ENCODE measurements at regions not wholly inside any gene's neighbourhood (a gene's known extent, or its start where the extent isn't known, plus 50 kb on each side); places are given as distances from the start of the nearest gene placed in this dataset.

GRCh38 chr5:8523501-8523900, 654.6 kb downstream of the MTRR start:
- Histone ChIP-seq H3K27ac (no peak overlapping the region), H3K36me3 (no peaks in the 10 kb centered on the region), H3K9me3 (no peaks in the 10 kb centered on the region), H3K4me1 (no peaks in the 10 kb centered on the region), H3K4me3 (no peak overlapping the region), H3K27me3 (no peaks in the 10 kb centered on the region)
- no peak for DNase-seq
- no peak for TF ChIP-seq CTCF (IDR thresholded peaks at IDR 0.05)
- ATAC-seq, result no peak
- intact Hi-C loops (cut with DNase I), result no loop called here

DNA sequence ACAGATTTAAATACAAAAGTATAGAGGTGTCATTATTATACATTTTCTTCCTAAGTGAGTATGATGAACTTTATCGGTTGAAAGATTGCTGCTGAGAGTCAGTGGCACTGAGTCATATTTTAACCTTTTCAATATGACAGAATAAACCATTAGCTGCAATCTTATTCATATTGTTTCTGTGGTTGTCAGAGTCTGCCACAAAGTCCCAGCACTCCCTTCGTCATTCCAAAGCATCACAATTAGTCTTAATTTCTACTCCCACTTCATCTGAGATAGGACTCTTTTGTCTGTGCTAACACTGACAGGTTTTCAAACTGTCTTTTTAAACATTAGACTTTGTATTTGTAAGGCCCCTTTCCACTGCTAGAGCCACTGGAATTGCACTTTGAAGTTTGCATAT, 656.9 kb downstream of the MTRR start:
- H3K36me3 ChIP-seq, result no peaks in the 10 kb centered on the region
- H3K4me3 ChIP-seq, result no peak overlapping the region
- intact Hi-C loops (cut with DNase I), result no loop called here
- no peak for DNase-seq
- no peaks in the 10 kb centered on the region for H3K9me3 ChIP-seq
- no peak for ATAC-seq
- no peak for TF ChIP-seq CTCF (IDR thresholded peaks at IDR 0.05)
- no peaks in the 10 kb centered on the region for H3K27me3 ChIP-seq
- no peaks in the 10 kb centered on the region for H3K4me1 ChIP-seq
- no peak overlapping the region for H3K27ac ChIP-seq

DNA sequence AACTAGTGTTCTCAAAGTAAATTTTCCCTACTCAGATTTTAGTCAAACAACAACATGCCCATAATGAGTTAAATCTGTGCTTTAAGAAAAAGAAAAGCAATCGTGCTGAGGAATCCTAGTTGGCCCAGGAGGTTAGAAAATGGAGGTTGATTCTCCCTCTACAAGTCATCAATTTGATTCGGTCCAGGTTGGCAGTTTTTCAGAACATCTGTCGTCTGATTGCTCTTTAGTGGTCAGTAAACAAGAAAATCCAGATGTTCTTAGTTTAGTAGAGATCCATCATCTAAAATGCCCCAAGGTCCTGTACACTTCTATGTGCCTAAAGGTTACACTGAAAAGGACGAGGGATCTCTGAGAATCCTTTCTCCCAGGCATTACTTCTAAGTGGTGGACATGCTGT, 659.2 kb downstream of the MTRR start:
- intact Hi-C loops (cut with DNase I), result no loop called here
- Histone ChIP-seq H3K27ac (no peak overlapping the region), H3K4me3 (no peak overlapping the region), H3K36me3 (no peaks in the 10 kb centered on the region), H3K27me3 (no peaks in the 10 kb centered on the region), H3K9me3 (no peaks in the 10 kb centered on the region), H3K4me1 (no peaks in the 10 kb centered on the region)
- no peak for DNase-seq
- no peak for ATAC-seq
- no peak for TF ChIP-seq CTCF (IDR thresholded peaks at IDR 0.05)

GRCh38 chr5:8538821-8539220, 669.9 kb downstream of the MTRR start:
- Histone ChIP-seq H3K4me3 (no peak overlapping the region), H3K27me3 (no peaks in the 10 kb centered on the region), H3K9me3 (peaks cover 0 to 4% of the 10 kb centered on the region in 2 donors), H3K27ac (no peak overlapping the region), H3K36me3 (no peaks in the 10 kb centered on the region), H3K4me1 (no peaks in the 10 kb centered on the region)
- intact Hi-C loops (cut with DNase I), result no loop called here
- DNase-seq (no peak), ATAC-seq (no peak)
- no peak for TF ChIP-seq CTCF (IDR thresholded peaks at IDR 0.05)

DNA sequence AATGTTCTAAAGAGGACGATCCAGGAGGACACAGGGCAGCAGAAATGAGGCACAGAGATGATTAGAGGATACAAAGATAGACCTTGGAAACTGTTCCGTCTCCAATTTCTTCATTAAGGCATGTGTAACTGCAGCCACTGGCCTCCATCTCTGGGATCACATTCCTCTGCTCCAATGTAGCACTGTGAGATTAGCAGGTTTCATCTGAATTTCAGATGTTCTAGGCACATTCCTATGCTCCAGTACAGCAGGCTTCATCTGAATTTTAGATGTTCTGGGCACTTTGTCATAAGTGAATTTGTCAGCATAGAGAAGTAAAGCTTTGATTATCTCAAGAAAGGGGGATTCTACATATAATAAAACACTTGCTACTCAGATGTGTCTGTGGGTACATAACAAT, 671.4 kb downstream of the MTRR start:
- no peak for TF ChIP-seq CTCF (IDR thresholded peaks at IDR 0.05)
- intact Hi-C loops (cut with DNase I), result no loop called here
- Histone ChIP-seq H3K9me3 (peaks cover 0 to 4% of the 10 kb centered on the region in 2 donors), H3K27me3 (no peaks in the 10 kb centered on the region), H3K4me1 (no peaks in the 10 kb centered on the region), H3K4me3 (no peak overlapping the region), H3K27ac (no peak overlapping the region), H3K36me3 (no peaks in the 10 kb centered on the region)
- ATAC-seq (no peak), DNase-seq (no peak)

Data from left lung (tissue), 4 donors.